ENCODE measurements at regions not wholly inside any gene's neighbourhood (a gene's known extent, or its start where the extent isn't known, plus 50 kb on each side); places are given as distances from the start of the nearest gene placed in this dataset.

DNA sequence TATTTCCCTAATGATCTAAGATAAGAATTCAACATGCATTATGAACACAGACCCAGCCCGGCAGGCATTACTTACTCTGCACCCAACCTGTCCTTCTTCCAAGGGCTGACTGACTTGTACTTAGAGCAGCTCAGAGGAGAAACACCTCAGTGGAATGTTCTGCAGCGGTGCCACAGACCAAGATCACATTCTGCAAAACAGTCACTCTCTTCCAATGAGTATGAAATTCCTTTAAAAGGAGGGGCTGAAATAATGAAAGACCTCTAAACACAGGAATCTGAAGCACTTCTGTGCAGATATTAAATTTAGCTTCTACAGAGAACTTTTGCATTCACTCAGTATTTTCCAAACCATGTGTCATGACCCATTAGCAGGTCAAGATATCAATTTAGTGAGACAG is 172.9 kb downstream of the ZDHHC21 start:
- DNase-seq (ENCODE audit: low spot score) = no peak

DNA sequence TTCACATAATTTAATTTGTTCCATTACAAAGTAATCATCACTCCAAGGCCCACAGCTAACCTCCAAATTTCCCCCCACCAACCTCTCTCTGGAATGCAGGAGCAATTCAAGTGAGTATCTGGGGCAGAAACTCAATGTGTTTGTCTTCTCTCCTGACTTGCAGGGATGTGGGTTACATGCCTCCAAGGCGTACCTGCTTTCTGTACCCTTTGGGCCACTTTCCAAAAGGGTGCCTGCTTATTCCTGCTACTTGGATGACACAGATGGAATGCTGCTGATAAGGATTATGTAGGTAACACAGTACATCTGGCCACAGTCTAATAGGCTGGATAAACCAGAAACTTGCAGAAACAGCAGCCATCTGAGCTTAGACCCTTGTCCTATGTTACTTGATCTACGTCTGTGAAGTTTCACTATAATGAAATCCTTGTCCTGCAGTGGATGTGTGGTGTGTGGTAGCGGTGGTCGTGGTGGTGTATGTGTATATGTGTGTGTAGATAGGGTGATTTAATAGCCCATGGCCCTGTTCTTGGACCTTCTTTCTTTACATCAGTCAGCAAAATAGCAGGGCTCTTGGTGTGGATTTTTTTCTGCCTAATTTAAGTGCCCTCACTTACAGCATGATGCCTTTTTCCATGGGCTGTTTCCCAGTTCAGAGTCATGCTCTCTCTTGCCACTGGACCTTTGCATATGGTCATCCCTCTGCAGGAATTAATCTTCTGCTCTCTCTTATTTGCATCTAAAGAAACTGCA is 175.9 kb downstream of the ZDHHC21 start:
- peak; percentile 93 for DNase-seq (ENCODE audit: low spot score)

GRCh38 chr9:14516656-14517055 is 176.6 kb downstream of the ZDHHC21 start:
- no peak for DNase-seq (ENCODE audit: low spot score)

GRCh38 chr9:14515571-14516198 is 177.5 kb downstream of the ZDHHC21 start:
- peak; percentile 63 for DNase-seq (ENCODE audit: low spot score)

GRCh38 chr9:14515049-14515448 is 178.2 kb downstream of the ZDHHC21 start:
- no peak for DNase-seq (ENCODE audit: low spot score)

DNA sequence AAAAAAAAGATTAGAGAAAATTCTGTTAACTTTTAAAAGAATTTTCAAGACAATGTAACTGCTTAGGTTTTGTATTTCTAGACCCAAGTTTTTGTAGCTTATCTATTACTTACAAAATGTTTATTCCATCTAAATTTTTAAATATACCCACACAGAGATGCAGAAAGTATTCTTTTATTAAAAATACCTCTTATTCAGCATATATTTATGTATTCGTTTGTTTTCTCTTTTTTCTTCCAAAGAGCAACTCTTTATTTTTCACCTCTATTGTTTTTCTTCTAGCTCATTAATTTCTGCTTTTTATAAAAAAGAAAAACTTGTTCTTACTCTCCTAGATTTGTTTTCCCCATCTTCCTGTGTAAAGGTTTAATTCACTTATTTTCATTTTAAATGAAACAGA is 180.3 kb downstream of the ZDHHC21 start:
- DNase-seq (ENCODE audit: low spot score) = no peak

GRCh38 chr9:14511452-14511851 is 181.8 kb downstream of the ZDHHC21 start:
- no peak for DNase-seq (ENCODE audit: low spot score)

GRCh38 chr9:14508884-14509283 is 184.3 kb downstream of the ZDHHC21 start:
- DNase-seq (ENCODE audit: low spot score) = no peak

DNA sequence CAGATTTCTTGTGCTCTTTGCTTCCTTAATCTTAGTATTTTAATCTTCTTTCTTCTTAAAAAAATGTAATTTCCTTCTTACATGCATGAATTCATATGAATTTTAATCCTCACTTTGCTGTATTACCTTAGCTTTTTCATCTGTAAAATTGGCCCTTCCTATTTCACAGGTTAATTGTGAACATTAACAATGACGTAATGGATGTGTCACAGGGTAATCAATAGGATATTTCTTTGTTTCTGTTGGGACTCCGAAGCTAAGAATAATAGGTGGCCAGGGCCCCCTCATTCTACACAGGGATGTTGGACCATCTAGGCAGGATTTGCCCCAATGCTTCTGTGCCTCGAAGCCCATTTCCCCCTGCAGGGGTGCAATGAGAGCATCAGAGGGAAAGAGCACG is 187.4 kb upstream of the NFIB start:
- no peak for DNase-seq (ENCODE audit: low spot score)

GRCh38 chr9:14500705-14501104 is 186.8 kb upstream of the NFIB start:
- no peak for DNase-seq (ENCODE audit: low spot score)

DNA sequence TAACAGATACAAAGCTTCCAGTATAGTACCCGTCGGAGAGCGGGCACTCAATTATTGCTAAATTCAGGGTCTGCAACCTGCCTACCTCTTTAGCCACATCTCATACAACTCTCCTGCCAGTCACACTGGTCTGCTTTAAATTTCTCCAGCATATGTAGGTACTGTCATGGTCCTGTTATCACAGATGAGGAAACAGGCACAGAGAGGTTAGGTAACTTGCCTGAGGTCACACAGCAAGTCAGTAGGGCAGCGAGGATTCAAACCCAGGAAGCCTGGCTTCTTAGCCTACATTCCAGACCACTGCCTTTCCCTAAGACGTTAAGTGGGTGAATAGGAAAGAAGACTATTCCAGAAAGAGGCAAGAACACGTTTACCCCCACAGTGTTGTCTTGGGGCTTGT is 186.0 kb upstream of the NFIB start:
- no peak for DNase-seq (ENCODE audit: low spot score)

GRCh38 chr9:14498824-14499223 is 184.9 kb upstream of the NFIB start:
- no peak for DNase-seq (ENCODE audit: low spot score)

DNA sequence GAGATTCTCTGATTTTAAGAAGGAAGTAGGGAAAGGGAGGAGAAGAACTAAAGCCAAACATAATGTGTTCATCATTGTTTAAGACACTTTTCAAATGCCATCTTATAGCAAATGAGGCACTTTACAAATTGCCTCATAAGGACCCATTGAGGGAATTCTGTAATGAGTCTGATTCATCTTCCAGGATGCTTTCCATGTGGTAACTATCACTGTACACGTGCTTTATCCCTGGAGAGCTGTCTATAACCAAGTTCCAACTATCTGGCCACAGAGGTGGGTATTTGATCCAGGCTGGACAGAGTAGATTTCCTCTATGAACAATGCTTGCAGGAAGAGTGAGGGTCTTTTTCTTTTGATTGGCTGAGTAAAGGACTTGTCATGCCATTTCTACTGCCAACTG is 183.5 kb upstream of the NFIB start:
- no peak for DNase-seq (ENCODE audit: low spot score)

GRCh38 chr9:14488421-14489190 is 174.7 kb upstream of the NFIB start:
- DNase-seq (ENCODE audit: low spot score) = no peak

GRCh38 chr9:14487547-14488185 is 173.7 kb upstream of the NFIB start:
- no peak for DNase-seq (ENCODE audit: low spot score)

- DNase-seq (ENCODE audit: low spot score) = no peak
These were observed 171.4 kb upstream of the NFIB start for GRCh38 chr9:14485366-14485765.

GRCh38 chr9:14482856-14483255 is 168.9 kb upstream of the NFIB start:
- DNase-seq (ENCODE audit: low spot score) = no peak

DNA sequence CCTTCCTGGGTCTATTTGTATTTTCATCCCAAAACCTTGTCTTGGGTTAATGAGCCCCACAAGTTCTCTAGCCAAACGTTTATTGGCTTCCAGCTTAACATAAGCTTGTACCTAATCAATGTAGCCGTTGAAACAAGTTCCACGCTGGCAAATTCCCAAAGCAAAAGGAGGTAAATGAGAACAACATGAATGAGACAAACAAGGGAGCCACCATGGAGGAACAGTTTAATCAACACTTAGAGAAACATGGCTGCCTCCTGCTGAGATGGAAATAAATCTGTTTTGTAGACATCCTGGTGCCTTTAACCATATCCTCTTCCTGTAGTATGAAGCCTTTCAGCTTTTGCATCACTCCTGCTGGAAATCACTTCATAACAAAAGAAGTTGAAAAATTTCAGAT is 166.6 kb upstream of the NFIB start:
- DNase-seq (ENCODE audit: low spot score) = no peak

DNA sequence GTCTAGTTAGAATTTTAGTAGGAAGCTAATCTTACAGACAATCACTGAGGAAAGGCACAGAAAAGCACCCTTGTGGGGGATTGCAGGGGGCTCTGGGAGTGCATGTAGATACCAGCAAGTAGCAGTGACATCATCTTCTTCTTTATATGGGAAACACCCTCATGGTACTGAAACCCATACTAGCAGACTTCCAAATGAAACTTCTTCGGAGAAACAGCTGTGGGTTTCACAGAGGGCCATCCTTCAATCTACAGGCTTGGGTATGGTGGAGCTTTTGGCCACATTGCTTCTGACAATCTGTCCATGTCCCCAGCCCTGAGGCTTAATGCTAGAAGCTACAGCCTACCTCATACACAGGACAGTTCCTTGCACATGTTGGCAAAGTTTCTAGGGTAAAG is 165.2 kb upstream of the NFIB start:
- no peak for DNase-seq (ENCODE audit: low spot score)

DNA sequence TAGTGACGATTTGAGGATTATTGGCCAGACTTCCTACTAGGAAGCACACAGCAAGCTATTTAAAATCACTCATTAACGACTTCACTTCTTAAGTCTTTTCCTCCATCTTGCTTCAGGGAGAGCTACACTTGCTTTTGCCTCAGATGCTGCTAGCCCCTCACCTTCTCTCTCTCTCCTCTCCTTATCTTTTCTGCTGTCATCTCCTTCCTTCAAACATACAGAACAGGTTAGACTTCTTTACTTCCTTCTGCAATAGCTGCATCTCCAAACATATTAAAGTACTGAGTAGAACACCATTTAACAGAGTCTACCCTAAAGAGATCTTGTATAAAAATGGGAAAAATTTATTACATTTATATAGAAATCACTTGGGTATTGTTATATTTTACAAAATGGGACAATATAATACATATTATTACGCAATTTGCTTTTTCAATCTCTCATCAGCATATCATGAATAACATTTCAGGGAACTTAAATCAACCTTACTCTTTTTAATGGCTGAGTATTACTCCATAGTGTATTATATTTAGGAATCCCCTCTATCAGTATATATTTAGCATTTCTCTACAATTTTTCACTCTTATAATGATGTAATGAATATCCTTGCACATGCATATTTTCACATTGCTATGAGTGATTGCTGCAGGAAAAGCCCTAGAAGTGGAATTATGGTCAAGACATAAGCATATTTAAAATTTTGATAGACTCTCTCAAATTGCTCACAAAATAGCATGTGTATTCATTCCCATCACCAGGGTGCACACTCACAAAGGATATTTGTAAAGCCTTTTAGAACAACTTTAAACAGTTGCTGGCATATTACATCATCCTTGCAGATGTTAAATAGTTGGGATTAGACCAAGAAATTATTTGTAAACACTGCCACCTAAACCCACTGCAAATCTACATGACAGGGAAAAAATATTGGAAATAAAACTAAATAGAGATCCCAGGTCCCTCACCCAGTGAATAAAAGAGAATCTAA is 164.5 kb upstream of the NFIB start:
- DNase-seq (ENCODE audit: low spot score) = no peak

GRCh38 chr9:14471041-14471440 is 157.1 kb upstream of the NFIB start:
- DNase-seq (ENCODE audit: low spot score) = no peak

Data from SK-N-DZ (cell line).